ENCODE measurements at regions not wholly inside any gene's neighbourhood (a gene's known extent, or its start where the extent isn't known, plus 50 kb on each side); places are given as distances from the start of the nearest gene placed in this dataset.

- TF ChIP-seq, protein P1, sequence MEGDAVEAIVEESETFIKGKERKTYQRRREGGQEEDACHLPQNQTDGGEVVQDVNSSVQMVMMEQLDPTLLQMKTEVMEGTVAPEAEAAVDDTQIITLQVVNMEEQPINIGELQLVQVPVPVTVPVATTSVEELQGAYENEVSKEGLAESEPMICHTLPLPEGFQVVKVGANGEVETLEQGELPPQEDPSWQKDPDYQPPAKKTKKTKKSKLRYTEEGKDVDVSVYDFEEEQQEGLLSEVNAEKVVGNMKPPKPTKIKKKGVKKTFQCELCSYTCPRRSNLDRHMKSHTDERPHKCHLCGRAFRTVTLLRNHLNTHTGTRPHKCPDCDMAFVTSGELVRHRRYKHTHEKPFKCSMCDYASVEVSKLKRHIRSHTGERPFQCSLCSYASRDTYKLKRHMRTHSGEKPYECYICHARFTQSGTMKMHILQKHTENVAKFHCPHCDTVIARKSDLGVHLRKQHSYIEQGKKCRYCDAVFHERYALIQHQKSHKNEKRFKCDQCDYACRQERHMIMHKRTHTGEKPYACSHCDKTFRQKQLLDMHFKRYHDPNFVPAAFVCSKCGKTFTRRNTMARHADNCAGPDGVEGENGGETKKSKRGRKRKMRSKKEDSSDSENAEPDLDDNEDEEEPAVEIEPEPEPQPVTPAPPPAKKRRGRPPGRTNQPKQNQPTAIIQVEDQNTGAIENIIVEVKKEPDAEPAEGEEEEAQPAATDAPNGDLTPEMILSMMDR (conservative IDR thresholded peaks at IDR 0.05): no peak
- H3K27ac ChIP-seq: peak overlapping the region; percentile 55
Observed at GRCh38 chr1:94658221-94658620, 116.7 kb upstream of the F3 start.

- peak overlapping the region; percentile 55 for H3K27ac ChIP-seq
Observed at GRCh38 chr1:94657776-94658175, 116.2 kb upstream of the F3 start.

DNA sequence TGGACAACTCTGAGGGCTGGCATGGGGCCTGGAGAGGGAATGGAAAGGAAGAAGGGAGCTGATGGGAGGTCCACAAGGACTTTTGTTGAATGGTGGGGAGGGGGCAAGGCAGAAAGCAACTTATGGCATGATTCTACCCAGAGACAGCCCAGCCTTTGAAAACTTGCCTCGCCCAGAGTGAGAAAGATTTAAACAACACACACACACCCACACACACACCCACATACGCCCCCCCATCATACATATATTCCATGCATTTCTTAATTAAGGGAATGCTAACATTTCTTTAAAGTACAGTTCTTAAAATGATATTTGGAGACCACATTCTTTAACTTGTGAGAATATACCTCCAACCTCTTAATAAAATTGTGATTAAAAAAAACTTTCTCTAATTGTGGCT, 115.4 kb upstream of the F3 start:
- no peak overlapping the region; the same call in 1 of the 2 replicates for H3K27ac ChIP-seq
- TF ChIP-seq, protein P1 (conservative IDR thresholded peaks at IDR 0.05): no peak

GRCh38 chr1:94654919-94655318, 113.4 kb upstream of the F3 start:
- TF ChIP-seq, protein P1 (conservative IDR thresholded peaks at IDR 0.05): no peak
- H3K27ac ChIP-seq: peak overlapping the region; percentile 57

- TF ChIP-seq, protein P1 (conservative IDR thresholded peaks at IDR 0.05): no peak
- peak overlapping the region; percentile 57 for H3K27ac ChIP-seq
Observed at GRCh38 chr1:94654459-94654858, 112.9 kb upstream of the F3 start.

DNA sequence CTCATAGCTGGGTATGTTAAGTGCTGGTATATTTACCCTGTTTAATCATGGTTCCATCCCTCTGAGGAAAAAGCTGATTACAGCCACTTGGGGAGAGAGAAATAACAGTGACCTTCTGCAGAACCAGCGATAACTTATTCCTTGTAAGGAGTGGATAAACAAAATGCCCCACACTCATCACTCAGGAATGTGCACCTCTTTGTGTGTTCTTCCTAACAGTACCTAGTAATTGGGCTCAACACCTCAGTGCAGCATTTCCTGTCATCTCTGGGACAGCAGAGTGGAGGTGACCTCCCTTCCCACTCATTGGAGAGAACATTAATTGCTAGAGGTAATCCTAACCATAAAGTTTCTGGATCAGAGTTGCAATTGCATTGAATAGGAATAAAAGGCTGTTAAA, 112.5 kb upstream of the F3 start:
- TF ChIP-seq, protein P1 (conservative IDR thresholded peaks at IDR 0.05): no peak
- peak overlapping the region; percentile 57 for H3K27ac ChIP-seq

DNA sequence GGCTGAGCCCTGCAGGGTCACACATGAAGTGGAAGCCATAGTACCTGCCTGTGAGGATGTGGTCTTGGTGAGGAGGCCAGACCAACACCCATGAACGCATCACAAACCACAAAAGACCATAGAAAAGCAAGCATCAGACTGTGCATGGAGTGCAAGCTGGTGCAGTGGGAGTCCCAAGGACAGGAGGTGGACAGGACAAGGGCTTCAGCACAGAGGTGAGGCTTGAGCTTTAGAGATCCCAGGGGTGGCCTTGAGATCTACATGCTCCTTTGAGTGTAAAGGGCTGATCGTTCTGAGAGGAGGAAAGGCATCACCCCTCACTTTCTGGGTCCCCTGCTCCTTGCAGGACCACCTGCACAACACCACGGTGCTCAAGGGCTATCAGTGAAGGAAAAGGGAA, 111.9 kb upstream of the F3 start:
- H3K27ac ChIP-seq: peak overlapping the region; percentile 57
- TF ChIP-seq, protein P1 (conservative IDR thresholded peaks at IDR 0.05): no peak

- no peak overlapping the region for H3K27ac ChIP-seq
- TF ChIP-seq, protein P1 (conservative IDR thresholded peaks at IDR 0.05): no peak
Observed at GRCh38 chr1:94651076-94651475, 109.5 kb upstream of the F3 start.

Data from VCaP (cell line).